Hypothalamus (tissue), 51 donors: ENCODE measurements at regions not wholly inside any gene's neighbourhood (a gene's known extent, or its start where the extent isn't known, plus 50 kb on each side); places are given as distances from the start of the nearest gene placed in this dataset.
"Not testable (repeated sequence)": the region's sequence is repeated elsewhere in the genome, so short reads cannot be mapped to it uniquely, and the experiment has no call there.

Experiments used
- DNase-seq, 51 donors: peaks; one replicate each; lab custom pipeline; 2025; lab: John Stamatoyannopoulos, UW

- DNase-seq, result peak in 8 of 51 donors; percentile 0 to 25 (median 4)
Observed at GRCh38 chr11:22920939-22921565, 60.8 kb upstream of the CCDC179 start.

DNA sequence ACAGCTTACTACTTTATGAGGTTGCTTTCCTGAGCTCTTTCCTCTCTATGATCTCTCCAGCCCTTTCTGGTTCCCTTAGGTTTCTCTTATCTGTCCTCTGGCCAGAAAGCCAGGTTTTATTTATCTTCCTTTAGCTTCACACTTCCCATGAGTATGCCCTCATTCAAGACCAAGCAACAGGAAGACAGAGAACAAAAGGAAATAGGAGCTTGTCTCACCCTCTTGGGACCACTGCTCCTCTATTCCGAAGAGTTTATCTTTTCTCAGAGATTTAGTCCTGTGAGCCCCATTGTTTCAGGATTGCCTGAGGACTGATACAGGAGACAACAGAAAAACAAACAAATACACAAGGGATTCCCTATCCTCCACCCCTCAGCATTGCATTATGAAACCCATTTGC, 62.4 kb upstream of the CCDC179 start:
- no peak for DNase-seq

DNA sequence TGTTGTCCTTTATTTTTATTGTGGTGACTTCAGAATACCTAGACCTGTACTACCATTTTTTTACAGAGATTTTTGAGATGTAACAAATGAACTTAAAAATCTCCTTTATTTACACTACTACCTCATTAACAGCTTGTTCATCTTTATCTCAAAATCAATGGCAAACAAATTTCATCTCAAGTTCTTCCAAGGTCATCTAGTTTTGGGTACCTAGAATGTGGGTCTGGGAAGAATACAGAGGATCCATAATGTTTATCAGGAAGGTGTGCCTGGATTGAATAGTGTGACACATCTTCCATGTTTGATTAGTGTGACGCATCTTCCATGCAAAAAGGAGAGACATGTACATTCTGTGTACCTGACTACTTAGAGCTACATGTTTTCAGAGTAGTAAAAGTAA, 63.3 kb upstream of the CCDC179 start:
- DNase-seq, result no peak

GRCh38 chr11:22926341-22926740, 66.1 kb upstream of the CCDC179 start:
- no peak for DNase-seq

DNA sequence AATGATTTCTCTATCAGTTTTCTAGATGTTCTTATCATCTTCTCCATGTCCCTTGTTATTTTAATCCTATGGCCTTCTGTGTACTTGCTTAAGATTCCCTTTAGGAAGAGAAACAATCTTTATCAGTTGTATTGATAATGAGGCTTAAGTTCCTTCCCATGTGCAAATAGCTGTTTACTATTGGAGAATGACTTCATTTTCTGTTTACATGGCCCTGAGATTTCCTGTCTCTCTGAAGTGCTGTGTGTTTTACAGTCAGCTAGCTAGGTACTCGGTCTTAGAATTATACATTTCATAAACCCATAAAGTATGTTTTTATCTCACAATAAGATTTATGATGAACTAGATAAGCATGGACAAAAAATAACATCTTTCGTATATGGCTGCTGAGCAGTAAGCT, 67.5 kb upstream of the CCDC179 start:
- no peak for DNase-seq

DNA sequence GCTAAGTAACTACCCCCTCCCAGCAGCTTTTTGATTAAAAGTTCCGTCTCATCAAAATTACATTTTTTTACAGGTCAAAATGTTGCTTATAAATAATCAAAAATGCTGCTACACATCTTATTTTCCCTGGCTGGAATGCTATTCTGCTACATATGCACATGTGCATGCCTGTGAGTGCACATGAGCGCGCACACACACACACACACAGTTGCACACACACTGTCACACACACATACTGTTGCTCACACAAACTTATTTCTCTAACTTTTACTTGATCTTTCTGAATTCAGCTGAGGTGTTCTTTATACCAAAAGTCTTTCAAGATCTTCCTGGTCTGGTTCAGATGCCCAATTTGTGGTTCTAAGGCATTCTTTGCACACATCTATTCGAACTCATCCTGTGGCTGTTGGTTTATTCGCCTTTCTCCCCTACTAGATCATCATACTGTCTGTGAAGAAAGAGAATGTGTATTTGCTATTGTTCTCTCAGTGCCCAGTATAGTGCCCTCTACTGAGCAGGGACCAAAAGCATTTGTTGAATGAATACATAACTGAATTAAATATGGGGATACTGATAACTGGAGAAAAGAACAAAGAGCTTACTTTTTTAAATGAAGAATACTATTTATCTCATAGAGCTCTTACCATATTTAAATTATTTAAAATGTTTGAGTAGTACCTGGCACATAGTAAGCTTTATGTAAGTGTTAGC, 68.1 kb upstream of the CCDC179 start:
- DNase-seq, result no peak

DNA sequence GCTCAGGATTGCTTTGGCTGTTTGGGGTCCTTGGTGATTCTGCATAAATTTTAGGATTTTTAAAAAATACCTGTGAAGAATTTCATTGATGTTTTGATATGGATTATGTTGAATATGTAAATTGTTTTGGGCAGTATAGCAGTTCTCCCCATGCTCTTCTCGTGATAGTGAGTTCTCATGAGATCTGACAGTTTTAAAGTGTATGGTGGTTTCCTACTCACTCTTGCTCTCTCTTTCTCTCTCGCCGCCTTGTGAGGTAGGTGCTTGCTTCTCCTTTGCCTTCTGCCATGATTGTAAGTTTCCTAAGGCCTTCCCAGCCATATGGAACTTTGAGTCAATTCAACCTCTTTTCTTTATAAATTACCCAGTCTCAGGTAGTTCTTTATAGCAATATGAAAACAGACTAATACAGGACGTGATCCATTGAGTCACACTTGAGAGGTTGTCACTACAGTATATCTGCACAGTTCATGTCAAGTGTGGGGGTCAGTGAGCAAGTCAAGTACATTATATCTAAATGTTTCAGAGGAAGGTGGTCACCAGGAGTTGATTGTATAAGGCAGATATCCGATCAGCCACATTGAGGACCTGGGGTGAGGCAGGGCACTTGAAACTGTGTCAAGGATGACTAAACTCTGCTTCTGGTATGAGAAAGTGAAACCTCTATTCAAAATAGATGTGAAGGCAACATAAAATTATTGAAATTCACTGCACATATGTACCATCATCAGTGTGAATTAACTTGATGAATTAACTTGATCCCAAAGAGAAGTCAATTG, 70.7 kb upstream of the CCDC179 start:
- no peak for DNase-seq

DNA sequence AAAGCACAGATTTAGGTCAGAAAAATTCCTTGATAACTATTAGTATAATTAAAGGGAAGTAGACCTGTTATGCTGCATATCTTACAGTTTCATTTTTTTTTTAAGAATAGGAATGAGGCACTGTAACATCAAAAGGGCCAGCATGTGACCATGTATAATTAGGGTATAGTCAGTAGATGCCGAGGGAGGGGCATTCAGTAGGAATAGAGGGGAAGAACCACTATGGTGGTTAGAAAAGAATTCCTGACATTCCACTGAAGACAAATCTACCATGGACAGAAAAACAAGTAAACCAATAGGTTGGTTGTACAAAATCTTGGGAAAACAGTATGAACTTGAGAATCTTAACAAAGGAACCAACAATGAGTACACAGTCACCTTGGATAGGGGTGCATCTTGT, 78.4 kb upstream of the CCDC179 start:
- no peak for DNase-seq

DNA sequence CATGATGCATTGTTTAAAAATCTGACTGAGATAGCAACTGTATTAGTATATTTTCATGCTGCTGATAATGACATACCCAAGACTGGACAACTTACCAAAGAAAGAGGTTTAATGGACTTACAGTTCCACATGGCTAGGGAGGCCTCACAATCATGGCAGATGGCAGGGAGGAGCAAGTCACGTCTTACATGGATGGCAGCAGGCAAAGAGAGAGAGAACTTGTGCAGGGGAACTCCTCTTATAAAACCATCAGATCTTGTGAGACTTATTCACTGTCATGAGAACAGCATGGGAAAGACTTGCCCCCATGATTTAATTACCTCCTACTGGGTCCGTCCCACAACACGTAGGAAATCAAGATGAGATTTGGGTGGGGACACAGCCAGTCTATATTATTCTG, 81.3 kb upstream of the CCDC179 start:
- DNase-seq, result not testable (repeated sequence)

GRCh38 chr11:22957786-22958185, 97.5 kb upstream of the CCDC179 start:
- no peak for DNase-seq

DNA sequence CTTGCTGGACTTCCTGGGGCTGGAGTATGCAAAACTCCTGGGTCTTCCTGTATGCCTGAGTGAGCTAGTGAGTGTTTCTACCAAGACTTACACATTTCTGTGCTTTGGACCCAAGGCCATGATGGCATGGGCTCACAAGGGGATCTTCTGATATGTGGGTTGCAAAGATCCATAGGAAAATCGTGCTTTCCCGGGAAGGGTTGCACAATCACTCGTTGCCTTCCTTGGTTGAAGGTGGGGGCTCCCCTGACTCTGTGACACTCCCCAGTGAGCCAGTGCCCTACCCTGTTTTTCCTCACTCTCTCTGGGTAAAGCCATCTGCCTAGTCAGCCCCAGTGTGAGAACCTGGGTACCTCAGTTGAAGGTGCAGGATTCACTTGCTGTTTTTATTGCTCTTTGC, 114.0 kb upstream of the CCDC179 start:
- DNase-seq, result no peak

DNA sequence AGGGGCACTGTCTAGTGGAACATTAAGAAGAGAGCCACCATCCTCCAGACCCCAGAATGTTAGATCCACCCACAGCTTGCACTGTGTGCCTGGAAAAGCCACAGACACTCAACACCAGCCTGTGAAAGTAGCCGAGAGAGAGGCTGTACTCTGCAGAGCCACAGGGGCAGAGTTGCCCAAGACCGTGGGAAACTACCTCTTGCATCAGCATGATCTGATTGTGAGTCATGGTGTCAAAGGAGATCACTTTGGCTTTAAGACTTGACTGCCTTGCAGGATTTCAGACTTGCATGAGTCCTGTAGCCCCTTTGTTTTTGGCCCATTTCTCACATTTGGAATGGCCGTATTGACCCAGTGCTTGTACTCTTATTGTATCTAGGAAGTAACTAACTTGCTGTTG, 115.9 kb upstream of the CCDC179 start:
- no peak for DNase-seq

GRCh38 chr11:22982903-22983302, 122.6 kb upstream of the CCDC179 start:
- DNase-seq, result no peak

DNA sequence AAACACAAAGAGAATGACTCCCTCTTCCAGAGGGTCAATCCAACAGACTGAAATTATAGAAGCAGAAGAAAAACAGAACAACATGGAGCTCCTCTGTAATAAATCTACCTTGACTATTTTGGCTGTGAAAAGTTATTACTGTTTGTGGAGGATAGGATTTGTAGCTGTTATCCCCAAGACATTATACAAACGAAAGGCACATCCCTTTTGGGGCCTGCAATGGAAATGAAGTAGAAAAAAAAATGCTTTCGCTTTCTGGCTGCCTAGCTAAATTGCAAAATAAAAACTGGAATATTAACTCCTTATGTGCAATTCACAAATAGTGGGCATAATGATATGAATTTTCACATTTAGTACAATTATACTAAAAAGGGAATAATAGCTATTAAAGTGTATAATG, 123.8 kb upstream of the CCDC179 start:
- DNase-seq, result no peak

DNA sequence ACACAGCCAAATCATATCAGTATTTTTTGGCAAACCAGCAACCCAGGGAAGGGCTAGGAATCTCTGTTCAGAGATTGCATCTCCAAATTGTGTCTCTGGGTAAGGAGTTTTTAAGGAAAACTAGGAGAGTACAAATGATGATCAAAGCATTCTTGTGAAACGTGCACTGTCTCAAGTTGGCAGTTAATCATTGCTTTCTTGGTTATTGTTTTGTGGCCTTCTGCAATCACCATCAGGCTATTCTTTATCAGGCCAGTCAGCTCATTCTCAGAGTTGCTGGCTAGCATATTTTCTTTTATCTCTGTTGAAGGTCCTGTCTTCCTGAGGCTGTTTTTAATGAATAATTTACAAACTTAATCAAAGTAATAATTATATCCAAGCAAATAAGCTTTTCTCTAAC, 129.1 kb upstream of the CCDC179 start:
- no peak for DNase-seq

DNA sequence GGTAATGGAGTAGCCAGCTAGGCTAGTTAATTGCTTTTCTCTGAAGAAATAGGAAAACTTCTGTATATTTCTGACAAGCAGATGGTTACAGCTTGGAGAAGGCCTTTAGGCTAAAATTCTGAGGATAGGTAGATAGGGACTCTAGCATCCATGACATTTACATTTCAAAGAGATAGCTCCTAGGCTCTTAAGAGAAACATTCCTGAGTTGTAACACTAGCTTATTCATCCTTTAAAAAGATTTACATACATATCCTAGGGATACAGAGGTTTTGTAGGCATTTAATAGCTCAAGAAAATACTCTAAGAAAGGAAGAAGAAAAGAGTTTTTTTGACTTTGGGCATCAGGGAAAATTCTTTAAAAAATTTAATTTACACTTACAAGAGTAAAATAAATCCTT, 130.9 kb upstream of the CCDC179 start:
- DNase-seq, result no peak

DNA sequence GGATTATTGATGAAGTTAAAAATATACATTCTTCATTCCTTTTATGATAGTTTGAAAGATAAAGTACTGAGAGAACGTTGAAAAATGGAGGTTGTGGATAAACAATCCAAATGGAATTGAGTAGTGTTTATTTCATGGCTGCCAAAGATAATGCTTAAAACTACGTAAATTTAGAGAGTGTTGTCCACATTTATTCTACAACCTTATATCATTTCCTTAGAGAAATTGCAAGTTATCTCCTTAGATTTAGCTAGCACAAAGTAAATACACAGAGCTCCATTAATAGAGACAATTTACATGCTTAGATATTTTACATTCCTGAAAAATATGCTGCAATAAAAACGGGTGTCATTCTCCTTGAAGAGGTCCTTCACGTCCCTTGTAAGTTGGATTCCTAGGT, 146.5 kb upstream of the CCDC179 start:
- no peak for DNase-seq

DNA sequence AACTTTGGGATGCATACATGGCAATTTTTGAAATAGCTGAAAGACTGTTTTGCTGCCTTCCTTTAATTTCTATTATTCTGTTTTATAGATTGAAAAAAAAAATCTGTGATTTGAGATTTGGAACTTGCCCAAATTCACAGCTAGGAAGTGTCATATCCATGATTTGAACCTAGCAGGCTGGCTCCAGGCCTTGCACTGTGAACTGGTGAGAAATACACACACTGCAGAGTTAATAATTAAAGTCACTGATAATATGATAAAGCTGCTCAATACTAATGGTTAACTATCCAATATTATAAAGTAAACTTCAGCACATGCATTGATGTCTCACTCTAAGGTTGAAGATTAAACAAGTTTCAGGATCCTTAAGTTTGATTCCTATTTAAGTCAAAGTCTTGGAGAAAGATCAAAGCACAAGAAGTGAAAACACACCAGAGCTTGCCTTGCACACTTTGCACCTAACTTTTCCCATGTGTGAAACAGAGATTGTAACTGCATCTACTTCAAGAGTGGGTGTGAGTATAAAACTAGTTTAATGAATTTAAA, 150.6 kb upstream of the CCDC179 start:
- no peak for DNase-seq

DNA sequence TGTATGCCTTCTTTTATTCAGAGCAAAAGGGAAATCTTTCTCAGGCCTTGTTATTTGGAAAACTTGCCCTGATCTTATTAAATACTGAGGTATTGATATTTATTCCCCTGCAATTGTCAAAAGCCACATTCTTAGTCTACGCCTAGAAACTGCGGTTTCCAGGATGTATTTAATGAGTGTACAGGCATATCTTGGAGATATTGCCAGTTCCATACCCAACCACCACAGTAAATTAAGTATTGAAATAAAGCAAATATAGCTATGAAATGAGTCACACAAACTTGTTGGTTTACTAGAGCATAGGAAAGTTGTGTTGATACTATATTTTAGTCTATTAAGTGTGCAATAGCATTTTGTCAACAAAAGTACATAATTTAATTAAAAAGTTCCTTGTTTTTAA, 152.7 kb upstream of the CCDC179 start:
- DNase-seq, result no peak

- no peak for DNase-seq
Observed at GRCh38 chr11:23013509-23013908, 153.2 kb upstream of the CCDC179 start.

DNA sequence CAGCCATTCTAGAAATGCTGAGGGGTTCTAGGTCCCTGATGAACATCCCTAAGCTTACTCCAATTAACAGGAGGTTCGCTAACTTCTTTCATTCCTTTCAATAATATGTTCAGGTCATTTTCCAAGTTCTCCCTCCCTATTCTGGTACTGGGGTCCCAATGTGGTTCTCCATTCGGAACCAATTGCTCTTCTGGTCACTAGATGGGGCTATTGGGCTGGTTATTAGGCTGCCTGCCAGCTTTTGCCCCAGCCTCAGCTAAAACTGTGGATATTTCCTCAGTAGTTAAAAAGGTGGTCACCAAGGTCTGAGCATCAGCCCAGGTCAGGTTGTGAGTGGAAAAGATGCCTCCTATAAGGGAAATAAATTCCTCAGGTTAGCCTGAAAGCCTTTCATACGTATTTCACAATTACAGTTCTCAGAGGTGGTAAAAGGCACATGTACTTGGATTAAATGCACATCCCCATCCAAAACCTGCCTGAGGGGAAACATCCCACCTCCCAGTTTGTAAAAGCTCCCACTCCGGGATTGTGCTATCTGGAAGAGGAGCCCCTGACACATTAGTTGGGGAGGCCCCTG, 161.1 kb upstream of the CCDC179 start:
- DNase-seq, result peak in 16 of 51 donors; percentile 1 to 37 (median 2)
